H1 (cell line): ENCODE measurements at regions not wholly inside any gene's neighbourhood (a gene's known extent, or its start where the extent isn't known, plus 50 kb on each side); places are given as distances from the start of the nearest gene placed in this dataset.

Experiments
- CTCF ChIA-PET: fragments of 300-600 bp; sonication (Branson Sonifier 250); formaldehyde crosslinking; loops from one replicate; lab custom pipeline; 2021; ENCODE audit not compliant: partially characterized antibody; lab: Charles Lee
- POLR2A ChIA-PET: fragments of 300-600 bp; sonication (Branson Sonifier 250); formaldehyde crosslinking; loops from one replicate; lab custom pipeline; 2021; ENCODE audit warnings: inconsistent platforms; ENCODE audit not compliant: partially characterized antibody; lab: Charles Lee
- DNase-seq, 2 experiments: peaks; one replicate each; pipeline versions ENCODE4 v3.0.0 to v3.0.0-alpha.2; 2010 to 2022; ENCODE audit warnings: low spot score in 2 of 2, low read depth in 1 of 2, mixed read lengths in 1 of 2
- FAIRE-seq: peaks from 2 replicates; lab custom pipeline; 2011; peaks lifted over from hg19 to GRCh38; lab: Jason Lieb, UNC
- H2AFZ ChIP-seq: 2 replicates; pipeline ENCODE4 v1.8.1; 2012; ENCODE audit warnings: low read length, inconsistent platforms
- H2AK5ac ChIP-seq: 2 replicates; pipeline ENCODE4 v1.6.1; 2013; ENCODE audit warnings: low read depth, low read length
- H2BK120ac ChIP-seq: replicated peaks from 2 replicates; pipeline ENCODE3; 2013; ENCODE audit warnings: low read depth, low read length, inconsistent platforms
- H2BK12ac ChIP-seq: 2 replicates; pipeline ENCODE4 v1.6.1; 2013; ENCODE audit warnings: low read depth, low read length
- H2BK15ac ChIP-seq: 2 replicates; pipeline ENCODE4 v1.6.1; 2013; ENCODE audit warnings: low read length
- H2BK20ac ChIP-seq: 2 replicates; pipeline ENCODE4 v1.6.1; 2013; ENCODE audit warnings: low read length
- H2BK5ac ChIP-seq: 2 replicates; pipeline ENCODE4 v1.6.1; 2013; ENCODE audit warnings: low read depth, low read length
- H3K14ac ChIP-seq: 2 replicates; pipeline ENCODE4 v1.6.1; 2013; ENCODE audit warnings: inconsistent platforms; ENCODE audit not compliant: insufficient read length
- H3K18ac ChIP-seq: 2 replicates; pipeline ENCODE4 v1.6.1; 2013; ENCODE audit warnings: low read length; ENCODE audit errors: extremely low read depth
- H3K23ac ChIP-seq: 2 replicates; pipeline ENCODE4 v1.6.1; 2013; ENCODE audit warnings: inconsistent platforms; ENCODE audit not compliant: insufficient read length
- H3K23me2 ChIP-seq: 2 replicates; pipeline ENCODE4 v1.6.1; 2013; ENCODE audit warnings: low read depth, low read length
- H3K27ac ChIP-seq: 2 replicates; pipeline ENCODE4 v1.6.1; 2011; ENCODE audit warnings: low read depth, low read length, inconsistent platforms
- H3K27me3 ChIP-seq, 4 experiments: replicated peaks in 1 of 4; 1 replicate in 1 of 4; 2 replicates in 3 of 4; pipeline versions ENCODE4 v1.6.1 to v1.8.1; 2011 to 2013; ENCODE audit warnings: low read length in 3 of 4, mild to moderate bottlenecking in 3 of 4, inconsistent platforms in 2 of 4, mixed read lengths in 2 of 4, moderate library complexity in 1 of 4; ENCODE audit not compliant: control insufficient read depth in 3 of 4, insufficient read depth in 3 of 4; ENCODE audit errors: extremely low read depth in 1 of 4
- H3K36me3 ChIP-seq, 4 experiments: 2 replicates each; pipeline versions ENCODE4 v1.6.1 to v1.8.1; 2011 to 2013; ENCODE audit warnings: mild to moderate bottlenecking in 4 of 4, low read length in 3 of 4, moderate library complexity in 2 of 4, control low read depth in 1 of 4, inconsistent platforms in 1 of 4; ENCODE audit not compliant: insufficient read depth in 4 of 4, control insufficient read depth in 2 of 4
- H3K4ac ChIP-seq: replicated peaks from 2 replicates; pipeline ENCODE3; 2013; ENCODE audit warnings: low read length, low read depth, mixed read lengths, inconsistent platforms; ENCODE audit not compliant: insufficient read length
- H3K4me1 ChIP-seq, 4 experiments: replicated peaks in 1 of 4; 1 replicate in 1 of 4; 2 replicates in 3 of 4; pipeline versions ENCODE4 v1.6.1 to v1.8.1; 2011 to 2013; ENCODE audit warnings: low read length in 3 of 4, inconsistent platforms in 2 of 4, mixed read lengths in 1 of 4; ENCODE audit not compliant: insufficient read depth in 4 of 4, control insufficient read depth in 3 of 4
- H3K4me2 ChIP-seq, 2 experiments: 2 replicates each; pipeline versions ENCODE4 v1.6.1 to v1.8.1; 2011 to 2013; ENCODE audit warnings: low read depth in 2 of 2, low read length in 2 of 2, control low read depth in 1 of 2, inconsistent platforms in 1 of 2, mild to moderate bottlenecking in 1 of 2; ENCODE audit not compliant: insufficient read depth in 1 of 2
- H3K4me3 ChIP-seq, 4 experiments: fragments of 200-600, 300-600 bp in 1 of 4; sonication (generic), shearing (Covaris generic), sonication (Bioruptor Twin) in 1 of 4; 2 replicates each; pipeline versions ENCODE4 v1.5.1 to v1.8.1; 2011 to 2016; ENCODE audit warnings: low read length in 4 of 4, low read depth in 3 of 4, control low read depth in 2 of 4, inconsistent platforms in 2 of 4, mild to moderate bottlenecking in 2 of 4, mixed read lengths in 1 of 4, moderate library complexity in 1 of 4; ENCODE audit not compliant: insufficient read depth in 2 of 4; ENCODE audit errors: extremely low read depth in 1 of 4
- H3K56ac ChIP-seq: replicated peaks from 2 replicates; pipeline ENCODE3; 2013; ENCODE audit warnings: low read depth, mild to moderate bottlenecking, mixed read lengths, low read length, inconsistent platforms; ENCODE audit not compliant: insufficient read length
- H3K79me1 ChIP-seq: 2 replicates; pipeline ENCODE4 v1.6.1; 2013; ENCODE audit warnings: low read depth, low read length, control low read depth
- H3K79me2 ChIP-seq, 2 experiments: 2 replicates each; pipeline versions ENCODE4 v1.6.1 to v1.8.1; 2012 to 2013; ENCODE audit warnings: low read length in 2 of 2, mild to moderate bottlenecking in 2 of 2, inconsistent platforms in 1 of 2; ENCODE audit not compliant: insufficient read depth in 2 of 2, control insufficient read depth in 1 of 2
- H3K9ac ChIP-seq, 4 experiments: replicated peaks in 1 of 4; 1 replicate in 1 of 4; 2 replicates in 3 of 4; pipeline versions ENCODE4 v1.6.1 to v1.8.1; 2011 to 2013; ENCODE audit warnings: low read depth in 3 of 4, low read length in 3 of 4, control low read depth in 2 of 4, mild to moderate bottlenecking in 2 of 4, moderate library complexity in 2 of 4, inconsistent platforms in 1 of 4; ENCODE audit errors: extremely low read depth in 1 of 4
- H3K9me3 ChIP-seq, 2 experiments: 2 replicates each; pipeline versions ENCODE4 v1.6.1 to v1.8.1; 2012 to 2013; ENCODE audit warnings: mild to moderate bottlenecking in 2 of 2, moderate library complexity in 2 of 2, control low read depth in 1 of 2, inconsistent platforms in 1 of 2, low read depth in 1 of 2, low read length in 1 of 2, mixed read lengths in 1 of 2; ENCODE audit not compliant: insufficient read depth in 2 of 2
- H4K20me1 ChIP-seq, 2 experiments: replicated peaks in 1 of 2; 2 replicates each; pipeline versions ENCODE3 to v1.8.1; 2011 to 2013; ENCODE audit warnings: inconsistent platforms in 2 of 2, low read length in 2 of 2, mild to moderate bottlenecking in 1 of 2; ENCODE audit not compliant: insufficient read depth in 2 of 2, control insufficient read depth in 1 of 2
- H4K5ac ChIP-seq: 2 replicates; pipeline ENCODE4 v1.6.1; 2013; ENCODE audit warnings: low read length, low read depth, mixed read lengths, inconsistent platforms; ENCODE audit not compliant: insufficient read length
- H4K8ac ChIP-seq: 2 replicates; pipeline ENCODE4 v1.8.0; 2013; ENCODE audit warnings: mild to moderate bottlenecking, moderate library complexity, low read length, inconsistent platforms; ENCODE audit not compliant: insufficient read depth; ENCODE audit errors: extremely low read depth
- H4K91ac ChIP-seq: replicated peaks from 2 replicates; pipeline ENCODE3; 2013; ENCODE audit warnings: low read length, mixed read lengths, inconsistent platforms; ENCODE audit not compliant: insufficient read length
- BRCA1 ChIP-seq: IDR thresholded peaks from 2 replicates; pipeline ENCODE4 v1.6.1; 2012; ENCODE audit warnings: low read depth, low read length, improper control_type of control experiment
- CREB1 ChIP-seq: IDR thresholded peaks from 2 replicates; pipeline ENCODE4 v1.6.1; 2012; ENCODE audit warnings: inconsistent platforms
- CTBP2 ChIP-seq: IDR thresholded peaks from 2 replicates; pipeline ENCODE4 v1.7.0; 2011; ENCODE audit warnings: borderline replicate concordance, mild to moderate bottlenecking, moderate library complexity, mixed read lengths, low read length; ENCODE audit not compliant: insufficient read depth, insufficient read length
- JUND ChIP-seq: IDR thresholded peaks from 2 replicates; pipeline ENCODE4 v1.6.1; 2011; ENCODE audit warnings: mild to moderate bottlenecking, improper control_type of control experiment, low read length
- KDM5A ChIP-seq: fragments of 200-600 bp; IDR thresholded peaks from 2 replicates; pipeline ENCODE4 v1.7.1; 2012; ENCODE audit warnings: mild to moderate bottlenecking, low read length, inconsistent platforms, mixed read lengths
- MAFK ChIP-seq: IDR thresholded peaks from 2 replicates; pipeline ENCODE4 v1.6.1; 2012; ENCODE audit warnings: low read depth, mild to moderate bottlenecking, improper control_type of control experiment, low read length
- NANOG ChIP-seq: IDR thresholded peaks from 2 replicates; pipeline ENCODE4 v1.6.1; 2011; ENCODE audit warnings: low read length, low read depth, mild to moderate bottlenecking, inconsistent platforms; ENCODE audit not compliant: insufficient read depth, poor library complexity, severe bottlenecking
- POLR2A ChIP-seq, 2 experiments: IDR thresholded peaks; 1 replicate in 1 of 2; 2 replicates in 1 of 2; pipeline ENCODE4 v1.6.1; 2011; ENCODE audit warnings: low read depth in 2 of 2, low read length in 2 of 2, mild to moderate bottlenecking in 2 of 2; ENCODE audit errors: control extremely low read depth in 1 of 2
- SIX5 ChIP-seq: IDR thresholded peaks from 2 replicates; pipeline ENCODE4 v1.6.1; 2011; ENCODE audit warnings: mild to moderate bottlenecking, low read depth, low read length
- TBP ChIP-seq: IDR thresholded peaks from 2 replicates; pipeline ENCODE4 v1.6.1; 2011; ENCODE audit warnings: low read depth, low read length, improper control_type of control experiment
- WGBS, 2 experiments: shearing (Covaris generic) in 1 of 2; methylation state at CpG; one replicate each; pipeline versions ENCODE4 v1.1.6 to v1.1.7; 2013 to 2015; ENCODE audit warnings: low lambda C conversion rate in 2 of 2, mixed read lengths in 2 of 2, inconsistent platforms in 1 of 2, low coverage in 1 of 2, missing lambda C conversion rate in 1 of 2; ENCODE audit not compliant: insufficient replicate concordance in 2 of 2, insufficient coverage in 1 of 2, insufficient read length in 1 of 2; ENCODE audit errors: extremely low coverage in 1 of 2, missing lambda C conversion rate in 1 of 2; 5-methylcytosine and 5-hydroxymethylcytosine counted together

DNA sequence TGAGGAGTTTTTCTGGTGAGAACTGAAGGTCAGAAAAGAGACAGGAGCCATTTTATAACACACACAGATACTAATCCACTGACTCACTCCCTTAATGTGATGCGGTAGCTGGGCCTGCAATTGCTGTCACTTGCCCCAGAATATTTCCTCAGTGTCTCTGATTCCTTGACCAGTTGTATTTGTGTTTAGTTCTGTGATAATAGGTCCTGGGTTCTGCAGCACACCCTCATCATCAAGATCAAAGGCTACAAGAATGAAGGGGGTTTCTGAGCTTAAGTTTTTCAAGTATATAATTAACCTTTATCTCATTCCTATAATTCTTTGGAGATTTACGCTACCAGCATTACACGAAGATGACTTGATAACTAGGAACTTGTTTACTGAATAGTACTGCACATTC, 576.5 kb upstream of the CPXCR1 start:
- Histone ChIP-seq H3K56ac (no peak overlapping the region), H2BK120ac (no peak overlapping the region), H2BK20ac (no peak overlapping the region), H3K4ac (no peak overlapping the region), H4K5ac (no peak overlapping the region), H3K9ac (no peak overlapping the region), H4K91ac (no peak overlapping the region), H4K8ac (no peak overlapping the region), H3K23me2 (no peaks in the 10 kb centered on the region), H2BK15ac (no peak overlapping the region), H3K36me3 (no peaks in the 10 kb centered on the region), H3K27ac (no peak overlapping the region), H3K4me1 (no peaks in the 10 kb centered on the region), H2BK12ac (no peak overlapping the region), H3K4me2 (no peak overlapping the region), H2AFZ (no peak overlapping the region), H2BK5ac (no peak overlapping the region), H3K79me1 (no peaks in the 10 kb centered on the region), H4K20me1 (no peaks in the 10 kb centered on the region), H2AK5ac (no peak overlapping the region), H3K79me2 (no peaks in the 10 kb centered on the region), H3K9me3 (no peaks in the 10 kb centered on the region), H3K14ac (no peak overlapping the region), H3K23ac (no peak overlapping the region), H3K27me3 (no peaks in the 10 kb centered on the region), H3K4me3 (no peak overlapping the region), H3K18ac (no peak overlapping the region)
- POLR2A ChIA-PET: no interaction called here
- 100% methylated on average over 3 of the region's 3 CpGs; no CpG with 5 or more reads in 1 of the 2 experiments for WGBS, 2 experiments
- DNase-seq (no peak), FAIRE-seq (no peak)
- CTCF ChIA-PET: no interaction called here
- TF ChIP-seq MAFK: no peak
- no peak for TF ChIP-seq BRCA1
- no peak for TF ChIP-seq POLR2A (IDR thresholded peaks at IDR 0.05; ENCODE audit: control extremely low read depth in 1 of 2, low read depth in 2 of 2, low read length in 2 of 2)
- no peak for TF ChIP-seq SIX5
- TF ChIP-seq TBP: no peak
- TF ChIP-seq NANOG: no peak
- no peak for TF ChIP-seq KDM5A
- no peak for TF ChIP-seq CTBP2
- no peak for TF ChIP-seq JUND
- TF ChIP-seq CREB1: no peak
